ENCODE measurements at regions not wholly inside any gene's neighbourhood (a gene's known extent, or its start where the extent isn't known, plus 50 kb on each side); places are given as distances from the start of the nearest gene placed in this dataset.

GRCh38 chr3:174749143-174749542 lies 110.0 kb upstream of the NAALADL2 start:
- TF ChIP-seq ZFP30 (CRISPR knock-in tag; IDR thresholded peaks at IDR 0.05) (no peak), ZNF565 (CRISPR knock-in tag; conservative IDR thresholded peaks at IDR 0.05; ENCODE audit: low read depth) (no peak)
